ENCODE measurements at regions not wholly inside any gene's neighbourhood (a gene's known extent, or its start where the extent isn't known, plus 50 kb on each side); places are given as distances from the start of the nearest gene placed in this dataset.

GRCh38 chr2:173791502-173791901 lies 173.7 kb downstream of the SP3 start:
- Mint-ChIP-seq H3K9me3 (no peaks in the 10 kb centered on the region), H3K4me1 (ENCODE audit: low read depth) (no peaks in the 10 kb centered on the region), H3K27me3 (ENCODE audit: low read depth) (peaks cover 21% of the 10 kb centered on the region), H3K36me3 (ENCODE audit: insufficient read depth) (no peaks in the 10 kb centered on the region), H3K4me3 (no peak overlapping the region)
- no peak for ATAC-seq
- no peak for DNase-seq

- H3K27me3 Mint-ChIP-seq (ENCODE audit: low read depth), result peaks cover 20% of the 10 kb centered on the region
- no peaks in the 10 kb centered on the region for H3K36me3 Mint-ChIP-seq (ENCODE audit: insufficient read depth)
- ATAC-seq, result no peak
- no peak for DNase-seq
- no peak overlapping the region for H3K4me3 Mint-ChIP-seq
- H3K4me1 Mint-ChIP-seq (ENCODE audit: low read depth), result no peaks in the 10 kb centered on the region
- no peaks in the 10 kb centered on the region for H3K9me3 Mint-ChIP-seq
These were observed 173.0 kb downstream of the SP3 start for GRCh38 chr2:173792166-173792565.

GRCh38 chr2:173792741-173793140 lies 172.4 kb downstream of the SP3 start:
- peaks cover 17% of the 10 kb centered on the region for H3K27me3 Mint-ChIP-seq (ENCODE audit: low read depth)
- no peaks in the 10 kb centered on the region for H3K36me3 Mint-ChIP-seq (ENCODE audit: insufficient read depth)
- no peaks in the 10 kb centered on the region for H3K9me3 Mint-ChIP-seq
- ATAC-seq, result no peak
- no peak for DNase-seq
- H3K4me3 Mint-ChIP-seq, result no peak overlapping the region
- H3K4me1 Mint-ChIP-seq (ENCODE audit: low read depth), result no peaks in the 10 kb centered on the region

GRCh38 chr2:173793709-173794565 lies 171.2 kb downstream of the SP3 start:
- no peak for DNase-seq
- Mint-ChIP-seq H3K36me3 (ENCODE audit: insufficient read depth) (no peaks in the 10 kb centered on the region), H3K9me3 (no peaks in the 10 kb centered on the region), H3K4me1 (ENCODE audit: low read depth) (no peaks in the 10 kb centered on the region), H3K27me3 (ENCODE audit: low read depth) (peaks cover 17% of the 10 kb centered on the region), H3K4me3 (no peak overlapping the region)
- ATAC-seq, result no peak

GRCh38 chr2:173797586-173798263 lies 167.4 kb downstream of the SP3 start:
- Mint-ChIP-seq H3K4me1 (ENCODE audit: low read depth) (no peaks in the 10 kb centered on the region), H3K9me3 (no peaks in the 10 kb centered on the region), H3K27me3 (ENCODE audit: low read depth) (peaks cover 3% of the 10 kb centered on the region), H3K4me3 (no peak overlapping the region), H3K36me3 (ENCODE audit: insufficient read depth) (no peaks in the 10 kb centered on the region)
- no peak for DNase-seq
- ATAC-seq, result no peak

- H3K9me3 Mint-ChIP-seq, result no peaks in the 10 kb centered on the region
- ATAC-seq, result no peak
These were observed 162.7 kb downstream of the SP3 start for GRCh38 chr2:173802518-173802917.

GRCh38 chr2:173803449-173803848 lies 161.7 kb downstream of the SP3 start:
- no peak overlapping the region for H3K4me3 Mint-ChIP-seq
- ATAC-seq (no peak), DNase-seq (no peak)
- H3K4me1 Mint-ChIP-seq (ENCODE audit: low read depth), result no peaks in the 10 kb centered on the region
- H3K36me3 Mint-ChIP-seq (ENCODE audit: insufficient read depth), result no peaks in the 10 kb centered on the region
- H3K27me3 Mint-ChIP-seq (ENCODE audit: low read depth), result peaks cover 2% of the 10 kb centered on the region
- H3K9me3 Mint-ChIP-seq, result no peaks in the 10 kb centered on the region

More at GRCh38 chr2:173802518-173802917, 162.7 kb downstream of the SP3 start:
- no peak for DNase-seq
- Mint-ChIP-seq H3K27me3 (ENCODE audit: low read depth) (peaks cover 2% of the 10 kb centered on the region), H3K4me1 (ENCODE audit: low read depth) (no peaks in the 10 kb centered on the region), H3K4me3 (no peak overlapping the region), H3K36me3 (ENCODE audit: insufficient read depth) (no peaks in the 10 kb centered on the region)

- no peak for DNase-seq
- Mint-ChIP-seq H3K36me3 (ENCODE audit: insufficient read depth) (no peaks in the 10 kb centered on the region), H3K27me3 (ENCODE audit: low read depth) (peaks cover 7% of the 10 kb centered on the region), H3K9me3 (no peaks in the 10 kb centered on the region), H3K4me1 (ENCODE audit: low read depth) (no peaks in the 10 kb centered on the region), H3K4me3 (no peak overlapping the region)
- no peak for ATAC-seq
These were observed 158.4 kb downstream of the SP3 start for GRCh38 chr2:173806761-173807160.

- peaks cover 14% of the 10 kb centered on the region for H3K27me3 Mint-ChIP-seq (ENCODE audit: low read depth)
- ATAC-seq (no peak), DNase-seq (no peak)
- H3K4me3 Mint-ChIP-seq, result no peak overlapping the region
- no peaks in the 10 kb centered on the region for H3K9me3 Mint-ChIP-seq
- no peaks in the 10 kb centered on the region for H3K36me3 Mint-ChIP-seq (ENCODE audit: insufficient read depth)
- H3K4me1 Mint-ChIP-seq (ENCODE audit: low read depth), result no peaks in the 10 kb centered on the region
These were observed 156.5 kb downstream of the SP3 start for GRCh38 chr2:173808718-173809117.

- H3K4me3 Mint-ChIP-seq, result no peak overlapping the region
- peaks cover 12% of the 10 kb centered on the region for H3K27me3 Mint-ChIP-seq (ENCODE audit: low read depth)
- no peaks in the 10 kb centered on the region for H3K36me3 Mint-ChIP-seq (ENCODE audit: insufficient read depth)
- H3K4me1 Mint-ChIP-seq (ENCODE audit: low read depth), result no peaks in the 10 kb centered on the region
- no peaks in the 10 kb centered on the region for H3K9me3 Mint-ChIP-seq
- DNase-seq, result no peak
- no peak for ATAC-seq
These were observed 152.9 kb downstream of the SP3 start for GRCh38 chr2:173812321-173812720.

- DNase-seq, result no peak
- H3K27me3 Mint-ChIP-seq (ENCODE audit: low read depth), result peaks cover 12% of the 10 kb centered on the region
- no peaks in the 10 kb centered on the region for H3K9me3 Mint-ChIP-seq
These were observed 150.9 kb downstream of the SP3 start for GRCh38 chr2:173814306-173814705.

GRCh38 chr2:173815772-173816171 lies 149.4 kb downstream of the SP3 start:
- no peak overlapping the region for H3K4me3 Mint-ChIP-seq
- no peaks in the 10 kb centered on the region for H3K36me3 Mint-ChIP-seq (ENCODE audit: insufficient read depth)
- H3K9me3 Mint-ChIP-seq, result no peaks in the 10 kb centered on the region
- peaks cover 9% of the 10 kb centered on the region for H3K27me3 Mint-ChIP-seq (ENCODE audit: low read depth)
- ATAC-seq (no peak), DNase-seq (no peak)
- H3K4me1 Mint-ChIP-seq (ENCODE audit: low read depth), result no peaks in the 10 kb centered on the region

More at GRCh38 chr2:173814306-173814705, 150.9 kb downstream of the SP3 start:
- Mint-ChIP-seq H3K4me1 (ENCODE audit: low read depth) (no peaks in the 10 kb centered on the region), H3K36me3 (ENCODE audit: insufficient read depth) (no peaks in the 10 kb centered on the region), H3K4me3 (no peak overlapping the region)
- no peak for ATAC-seq

- DNase-seq, result no peak
- H3K36me3 Mint-ChIP-seq (ENCODE audit: insufficient read depth), result no peaks in the 10 kb centered on the region
- peaks cover 17% of the 10 kb centered on the region for H3K27me3 Mint-ChIP-seq (ENCODE audit: low read depth)
- no peak for ATAC-seq
- no peaks in the 10 kb centered on the region for H3K4me1 Mint-ChIP-seq (ENCODE audit: low read depth)
- no peaks in the 10 kb centered on the region for H3K9me3 Mint-ChIP-seq
- H3K4me3 Mint-ChIP-seq, result no peak overlapping the region
These were observed 147.6 kb downstream of the SP3 start for GRCh38 chr2:173817582-173817981.

- Mint-ChIP-seq H3K36me3 (ENCODE audit: insufficient read depth) (no peaks in the 10 kb centered on the region), H3K27me3 (ENCODE audit: low read depth) (peaks cover 15% of the 10 kb centered on the region), H3K9me3 (no peaks in the 10 kb centered on the region), H3K4me3 (no peak overlapping the region), H3K4me1 (ENCODE audit: low read depth) (no peaks in the 10 kb centered on the region)
- ATAC-seq (no peak), DNase-seq (no peak)
These were observed 146.9 kb downstream of the SP3 start for GRCh38 chr2:173818285-173818684.

- no peak for DNase-seq
- H3K9me3 Mint-ChIP-seq, result no peaks in the 10 kb centered on the region
- no peak for ATAC-seq
- no peaks in the 10 kb centered on the region for H3K36me3 Mint-ChIP-seq (ENCODE audit: insufficient read depth)
- peaks cover 13% of the 10 kb centered on the region for H3K27me3 Mint-ChIP-seq (ENCODE audit: low read depth)
- H3K4me3 Mint-ChIP-seq, result no peak overlapping the region
- no peaks in the 10 kb centered on the region for H3K4me1 Mint-ChIP-seq (ENCODE audit: low read depth)
These were observed 145.3 kb downstream of the SP3 start for GRCh38 chr2:173819852-173820251.
